ENCODE measurements at regions not wholly inside any gene's neighbourhood (a gene's known extent, or its start where the extent isn't known, plus 50 kb on each side); places are given as distances from the start of the nearest gene placed in this dataset.

DNA sequence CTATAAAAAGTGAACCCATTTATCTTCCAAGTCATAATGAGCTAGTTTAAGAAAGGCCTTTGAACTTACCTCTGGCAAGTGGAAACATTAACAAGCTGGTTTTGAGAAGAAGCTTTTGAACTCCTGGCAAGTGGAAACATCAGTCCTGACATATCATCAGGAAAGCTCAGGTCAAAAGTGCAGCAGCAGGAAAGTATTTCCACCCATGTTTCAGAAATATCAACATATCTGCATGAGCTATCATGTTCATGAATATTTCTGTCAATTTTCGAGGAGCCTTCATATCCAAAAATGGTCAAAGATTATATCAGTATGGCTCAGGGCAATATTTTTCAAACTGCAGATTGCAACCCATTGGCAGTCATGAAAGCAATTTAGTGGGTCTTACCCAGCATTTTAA is 133.9 kb downstream of the PLK2 start:
- TF ChIP-seq, protein P1, sequence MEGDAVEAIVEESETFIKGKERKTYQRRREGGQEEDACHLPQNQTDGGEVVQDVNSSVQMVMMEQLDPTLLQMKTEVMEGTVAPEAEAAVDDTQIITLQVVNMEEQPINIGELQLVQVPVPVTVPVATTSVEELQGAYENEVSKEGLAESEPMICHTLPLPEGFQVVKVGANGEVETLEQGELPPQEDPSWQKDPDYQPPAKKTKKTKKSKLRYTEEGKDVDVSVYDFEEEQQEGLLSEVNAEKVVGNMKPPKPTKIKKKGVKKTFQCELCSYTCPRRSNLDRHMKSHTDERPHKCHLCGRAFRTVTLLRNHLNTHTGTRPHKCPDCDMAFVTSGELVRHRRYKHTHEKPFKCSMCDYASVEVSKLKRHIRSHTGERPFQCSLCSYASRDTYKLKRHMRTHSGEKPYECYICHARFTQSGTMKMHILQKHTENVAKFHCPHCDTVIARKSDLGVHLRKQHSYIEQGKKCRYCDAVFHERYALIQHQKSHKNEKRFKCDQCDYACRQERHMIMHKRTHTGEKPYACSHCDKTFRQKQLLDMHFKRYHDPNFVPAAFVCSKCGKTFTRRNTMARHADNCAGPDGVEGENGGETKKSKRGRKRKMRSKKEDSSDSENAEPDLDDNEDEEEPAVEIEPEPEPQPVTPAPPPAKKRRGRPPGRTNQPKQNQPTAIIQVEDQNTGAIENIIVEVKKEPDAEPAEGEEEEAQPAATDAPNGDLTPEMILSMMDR (IDR thresholded peaks at IDR 0.05), result no peak
- no peak for TF ChIP-seq ZFX (IDR thresholded peaks at IDR 0.05; ENCODE audit: borderline replicate concordance)

Data from 22Rv1 (cell line).